H1 (cell line): ENCODE measurements at regions not wholly inside any gene's neighbourhood (a gene's known extent, or its start where the extent isn't known, plus 50 kb on each side); places are given as distances from the start of the nearest gene placed in this dataset.

Source experiments
- CTCF ChIP-seq, 3 experiments: IDR thresholded peaks; 1 replicate in 2 of 3; 2 replicates in 1 of 3; pipeline versions ENCODE4 v1.5.1 to v1.6.1; 2011; ENCODE audit warnings: low read length in 3 of 3, mild to moderate bottlenecking in 3 of 3, inconsistent platforms in 2 of 3, low read depth in 1 of 3, moderate library complexity in 1 of 3; ENCODE audit not compliant: insufficient read depth in 1 of 3; ENCODE audit errors: control extremely low read depth in 1 of 3
- JUND ChIP-seq: IDR thresholded peaks from 2 replicates; pipeline ENCODE4 v1.6.1; 2011; ENCODE audit warnings: mild to moderate bottlenecking, improper control_type of control experiment, low read length

- no peak for TF ChIP-seq JUND
- no peak for TF ChIP-seq CTCF (IDR thresholded peaks at IDR 0.05; ENCODE audit: control extremely low read depth in 1 of 3, insufficient read depth in 1 of 3, low read depth in 1 of 3, low read length in 3 of 3)
These were observed 1191.3 kb upstream of the IGFBP7 start for GRCh38 chr4:58301376-58301999.
